ENCODE measurements at regions not wholly inside any gene's neighbourhood (a gene's known extent, or its start where the extent isn't known, plus 50 kb on each side); places are given as distances from the start of the nearest gene placed in this dataset.

DNA sequence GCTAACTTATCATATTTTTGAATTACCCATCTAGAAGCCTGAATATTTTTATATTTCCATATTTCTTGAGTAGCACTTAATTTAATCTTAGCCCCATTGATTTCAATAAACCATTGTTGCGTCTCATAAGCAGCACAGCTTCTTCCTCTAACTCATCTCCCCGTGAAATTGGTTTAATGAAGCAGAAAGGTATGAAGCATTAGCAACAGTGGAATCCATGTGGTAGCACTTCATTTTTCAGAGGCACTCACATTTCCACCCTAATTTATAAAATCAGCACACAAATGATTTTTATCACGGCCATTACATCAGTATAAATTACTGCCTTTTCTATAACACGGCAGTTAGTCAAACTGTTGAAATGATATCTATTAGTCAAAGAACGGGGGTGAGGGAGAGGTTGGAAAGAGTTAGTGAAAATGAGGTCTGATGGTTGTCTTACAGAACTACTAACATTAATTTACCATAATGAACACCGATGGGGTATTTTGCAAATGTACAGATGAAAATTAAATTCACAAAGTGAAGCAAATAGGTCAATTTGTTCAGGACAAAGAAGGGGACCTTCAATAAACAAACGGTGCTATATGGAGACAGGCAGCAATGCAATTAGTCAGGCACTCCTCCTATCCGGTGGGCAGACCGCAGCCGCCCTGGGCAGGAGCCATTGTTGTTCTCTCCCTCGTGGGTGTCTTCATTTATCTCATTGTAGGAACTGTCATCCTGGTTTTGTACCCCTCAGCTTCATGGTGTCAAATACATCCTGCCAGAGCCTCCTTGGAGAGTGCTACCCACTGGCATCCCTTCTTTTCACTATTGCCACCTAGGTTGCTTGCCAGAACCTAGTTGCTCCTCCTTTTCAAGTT lies 205.7 kb downstream of the SOX3 start:
- Histone ChIP-seq H3K4me1 (no peaks in the 10 kb centered on the region), H3K9me3 (no peaks in the 10 kb centered on the region), H3K27me3 (no peaks in the 10 kb centered on the region), H3K4me3 (no peak overlapping the region), H3K27ac (no peak overlapping the region), H3K36me3 (no peaks in the 10 kb centered on the region)
- no peak for DNase-seq
- no peak for TF ChIP-seq POLR2A (IDR thresholded peaks at IDR 0.05)
- TF ChIP-seq, protein P1, sequence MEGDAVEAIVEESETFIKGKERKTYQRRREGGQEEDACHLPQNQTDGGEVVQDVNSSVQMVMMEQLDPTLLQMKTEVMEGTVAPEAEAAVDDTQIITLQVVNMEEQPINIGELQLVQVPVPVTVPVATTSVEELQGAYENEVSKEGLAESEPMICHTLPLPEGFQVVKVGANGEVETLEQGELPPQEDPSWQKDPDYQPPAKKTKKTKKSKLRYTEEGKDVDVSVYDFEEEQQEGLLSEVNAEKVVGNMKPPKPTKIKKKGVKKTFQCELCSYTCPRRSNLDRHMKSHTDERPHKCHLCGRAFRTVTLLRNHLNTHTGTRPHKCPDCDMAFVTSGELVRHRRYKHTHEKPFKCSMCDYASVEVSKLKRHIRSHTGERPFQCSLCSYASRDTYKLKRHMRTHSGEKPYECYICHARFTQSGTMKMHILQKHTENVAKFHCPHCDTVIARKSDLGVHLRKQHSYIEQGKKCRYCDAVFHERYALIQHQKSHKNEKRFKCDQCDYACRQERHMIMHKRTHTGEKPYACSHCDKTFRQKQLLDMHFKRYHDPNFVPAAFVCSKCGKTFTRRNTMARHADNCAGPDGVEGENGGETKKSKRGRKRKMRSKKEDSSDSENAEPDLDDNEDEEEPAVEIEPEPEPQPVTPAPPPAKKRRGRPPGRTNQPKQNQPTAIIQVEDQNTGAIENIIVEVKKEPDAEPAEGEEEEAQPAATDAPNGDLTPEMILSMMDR (IDR thresholded peaks at IDR 0.05): no peak
- intact Hi-C loops (cut with DNase I): no loop called here
- WGBS, 2 donors: 67 to 74% methylated on average over 11 of the region's 11 CpGs

DNA sequence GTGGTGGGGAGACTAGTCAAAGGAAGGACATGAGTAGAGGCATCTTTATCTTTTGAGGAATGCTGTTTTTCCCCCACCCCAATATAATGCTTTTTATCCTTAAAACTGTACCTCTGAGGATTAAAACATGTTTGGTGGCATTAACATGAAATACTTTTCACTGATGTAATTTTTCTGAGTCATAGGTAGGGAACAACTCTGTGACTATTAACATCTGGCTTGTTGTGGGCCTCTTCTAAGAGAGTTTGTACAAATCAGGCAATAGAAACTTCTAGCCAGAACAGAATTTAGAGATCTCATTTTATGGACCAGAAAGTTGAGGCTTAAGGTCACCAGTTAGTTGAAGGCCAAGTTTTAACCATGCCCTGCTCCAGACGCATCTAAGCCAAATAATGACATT lies 207.6 kb downstream of the SOX3 start:
- Histone ChIP-seq H3K36me3 (no peaks in the 10 kb centered on the region), H3K27me3 (no peaks in the 10 kb centered on the region), H3K4me3 (no peak overlapping the region), H3K9me3 (no peaks in the 10 kb centered on the region), H3K27ac (no peak overlapping the region), H3K4me1 (no peaks in the 10 kb centered on the region)
- TF ChIP-seq, protein P1 (IDR thresholded peaks at IDR 0.05): no peak
- 67 to 77% methylated on average over 1 of the region's 1 CpG for WGBS, 2 donors
- no peak for DNase-seq
- intact Hi-C loops (cut with DNase I): no loop called here

DNA sequence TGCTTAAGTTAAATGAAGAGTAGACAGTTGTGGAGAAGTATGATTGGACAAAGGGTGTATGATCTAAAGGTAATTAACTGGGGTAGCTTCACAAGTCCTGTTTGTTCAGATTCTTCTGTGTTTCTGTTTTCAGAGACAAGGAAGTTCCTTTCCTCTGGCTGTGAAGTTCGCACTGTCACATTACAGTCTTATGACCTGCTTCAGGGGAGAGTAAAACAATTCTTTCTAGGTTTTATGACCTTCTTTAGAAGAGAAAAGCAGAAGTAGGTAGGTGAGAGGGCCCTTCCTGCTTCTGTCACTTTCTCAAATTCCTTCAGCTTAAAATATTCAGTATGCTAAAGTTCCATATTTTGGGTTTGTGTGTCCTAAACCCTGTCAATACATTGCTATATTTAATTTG lies 211.9 kb downstream of the SOX3 start:
- no peak overlapping the region for H3K27ac ChIP-seq
- no peak for TF ChIP-seq POLR2A (IDR thresholded peaks at IDR 0.05)
- TF ChIP-seq, protein P1 (IDR thresholded peaks at IDR 0.05): no peak
- no peaks in the 10 kb centered on the region for H3K4me1 ChIP-seq
- H3K4me3 ChIP-seq: no peak overlapping the region
- no peaks in the 10 kb centered on the region for H3K9me3 ChIP-seq
- 43% methylated on average over 1 of the region's 1 CpG; no CpG with 5 or more reads in 1 of the 2 donors for WGBS, 2 donors
- intact Hi-C loops (cut with DNase I): no loop called here
- H3K27me3 ChIP-seq: no peaks in the 10 kb centered on the region
- no peaks in the 10 kb centered on the region for H3K36me3 ChIP-seq
- no peak for DNase-seq

DNA sequence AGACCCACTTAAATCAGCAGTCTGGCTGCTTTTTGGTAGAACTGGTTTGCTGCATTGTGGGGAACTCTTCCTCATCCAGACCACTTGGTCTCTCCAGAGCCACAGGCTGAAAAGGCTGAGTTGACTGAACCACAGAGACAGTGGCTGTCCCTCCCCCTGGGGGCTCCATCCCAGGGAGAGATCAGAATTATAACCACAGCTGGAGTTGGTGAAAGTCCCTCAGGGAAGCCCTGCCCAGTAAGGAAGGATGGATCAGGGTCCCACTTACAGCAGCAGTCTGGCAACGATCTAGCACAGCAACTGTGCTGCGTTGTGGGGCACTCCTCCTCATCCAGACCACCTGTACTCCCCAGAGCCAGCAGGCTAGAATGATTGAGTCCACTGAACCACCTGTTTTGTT lies 212.7 kb downstream of the SOX3 start:
- no peaks in the 10 kb centered on the region for H3K36me3 ChIP-seq
- WGBS, 2 donors: 67% methylated on average over 2 of the region's 2 CpGs
- no peak for DNase-seq
- no peaks in the 10 kb centered on the region for H3K9me3 ChIP-seq
- no peak overlapping the region for H3K4me3 ChIP-seq
- no peak overlapping the region for H3K27ac ChIP-seq
- no peak for TF ChIP-seq POLR2A (IDR thresholded peaks at IDR 0.05)
- TF ChIP-seq, protein P1 (IDR thresholded peaks at IDR 0.05): no peak
- intact Hi-C loops (cut with DNase I): no loop called here
- no peaks in the 10 kb centered on the region for H3K27me3 ChIP-seq
- H3K4me1 ChIP-seq: no peaks in the 10 kb centered on the region

DNA sequence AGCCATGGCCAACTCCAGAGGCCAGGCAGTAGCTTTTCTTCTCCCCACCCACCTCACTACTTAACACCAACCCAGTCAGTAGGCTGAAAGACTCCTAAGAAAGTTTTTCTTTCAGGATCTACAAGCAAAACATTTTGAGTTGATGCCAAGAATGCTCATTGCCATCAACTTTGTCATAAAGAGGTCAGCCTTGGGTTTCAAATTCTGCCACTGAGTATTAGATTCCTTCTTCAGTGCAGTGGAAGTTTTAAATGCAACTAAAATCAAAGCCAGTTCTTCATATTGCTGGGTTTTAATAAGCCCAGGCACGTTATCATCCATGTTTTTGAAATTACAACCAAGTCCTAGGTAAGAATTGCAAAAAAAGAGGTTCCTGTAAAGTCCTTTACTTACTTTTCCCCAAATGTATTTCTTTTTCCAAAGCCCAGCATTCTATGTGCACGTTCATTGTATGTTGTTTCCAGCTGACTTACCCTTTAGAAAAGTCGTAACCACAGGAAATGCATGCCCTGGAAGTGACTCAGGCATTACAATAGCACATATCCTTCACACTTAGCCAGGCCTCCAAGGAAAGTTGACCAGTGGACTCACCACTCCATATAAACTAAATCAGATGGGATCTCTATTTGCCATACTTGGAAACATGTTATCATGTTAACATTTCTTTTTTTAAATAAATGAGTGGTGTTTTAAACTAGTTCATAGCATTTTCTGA lies 229.9 kb downstream of the SOX3 start:
- intact Hi-C loops (cut with DNase I): no loop called here
- H3K9me3 ChIP-seq: no peaks in the 10 kb centered on the region
- no peaks in the 10 kb centered on the region for H3K4me1 ChIP-seq
- H3K4me3 ChIP-seq: no peak overlapping the region
- no peaks in the 10 kb centered on the region for H3K36me3 ChIP-seq
- 18 to 31% methylated on average over 3 of the region's 3 CpGs for WGBS, 2 donors
- H3K27ac ChIP-seq: no peak overlapping the region
- no peaks in the 10 kb centered on the region for H3K27me3 ChIP-seq
- no peak for DNase-seq
- no peak for TF ChIP-seq POLR2A (IDR thresholded peaks at IDR 0.05)
- TF ChIP-seq, protein P1 (IDR thresholded peaks at IDR 0.05): no peak

All from esophagus squamous epithelium (tissue), 5 donors.